ENCODE measurements at regions not wholly inside any gene's neighbourhood (a gene's known extent, or its start where the extent isn't known, plus 50 kb on each side); places are given as distances from the start of the nearest gene placed in this dataset.
"Not testable (repeated sequence)": the region's sequence is repeated elsewhere in the genome, so short reads cannot be mapped to it uniquely, and the experiment has no call there.

DNA sequence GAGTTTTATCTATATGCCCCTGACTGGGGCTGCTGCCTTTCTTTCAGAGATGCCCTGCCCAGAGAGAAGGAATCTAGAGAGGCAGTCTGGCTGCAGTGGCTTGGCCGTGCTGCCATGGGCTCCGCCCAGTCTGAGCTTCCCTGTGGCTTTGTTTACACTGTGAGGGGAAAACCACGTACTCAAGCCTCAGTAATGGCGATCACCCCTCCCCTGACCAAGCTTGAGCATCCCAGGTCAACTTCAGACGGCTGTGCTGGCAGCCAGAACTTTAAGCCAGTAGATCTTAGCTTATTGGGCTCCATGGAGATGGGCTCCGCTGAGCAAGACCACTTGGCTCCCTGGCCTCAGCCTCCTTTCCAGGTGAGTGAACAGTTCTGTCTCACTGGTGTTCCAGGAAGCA lies 69.0 kb upstream of the DPP6 start:
- H3K27ac Mint-ChIP-seq (ENCODE audit: unreplicated experiment); H3K36me3 Mint-ChIP-seq (ENCODE audit: unreplicated experiment); DNase-seq; H3K27me3 Mint-ChIP-seq (ENCODE audit: unreplicated experiment); H3K4me1 Mint-ChIP-seq (ENCODE audit: low read depth, unreplicated experiment); H3K4me3 Mint-ChIP-seq (ENCODE audit: unreplicated experiment): not testable (repeated sequence)
- peaks cover 21% of the 10 kb centered on the region for H3K9me3 Mint-ChIP-seq (ENCODE audit: unreplicated experiment)

DNA sequence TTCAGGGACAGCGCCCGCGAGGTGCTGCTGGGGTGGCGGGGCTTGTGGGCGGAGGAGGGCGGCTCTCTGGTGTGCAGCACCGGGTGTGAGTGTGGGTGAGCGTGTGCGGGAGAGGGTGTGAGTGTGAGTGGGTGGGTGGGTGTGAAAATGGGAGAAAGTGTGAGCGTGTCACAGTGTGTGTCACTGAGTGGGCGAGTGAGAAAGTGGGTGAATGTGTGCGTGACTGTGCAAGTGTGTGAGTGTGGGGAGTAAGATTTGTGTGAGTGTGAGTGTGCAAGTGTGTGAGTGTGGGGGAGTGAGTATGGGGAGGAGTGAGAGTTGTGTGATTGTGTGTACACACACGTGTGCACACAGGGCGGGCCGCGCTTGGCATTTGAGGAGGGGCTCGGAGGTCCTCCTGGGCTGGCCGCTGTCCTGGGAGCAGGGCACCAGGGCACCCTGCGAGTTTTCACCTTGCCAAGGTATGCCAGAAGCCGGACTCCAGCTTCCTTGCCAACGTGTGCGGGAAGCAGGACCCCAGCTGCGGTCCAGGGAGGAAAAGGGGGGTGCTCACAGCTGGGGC lies 63.1 kb upstream of the DPP6 start:
- not testable (repeated sequence) for H3K4me1 Mint-ChIP-seq (ENCODE audit: low read depth, unreplicated experiment); H3K27me3 Mint-ChIP-seq (ENCODE audit: unreplicated experiment); H3K36me3 Mint-ChIP-seq (ENCODE audit: unreplicated experiment); H3K4me3 Mint-ChIP-seq (ENCODE audit: unreplicated experiment); H3K27ac Mint-ChIP-seq (ENCODE audit: unreplicated experiment); DNase-seq
- H3K9me3 Mint-ChIP-seq (ENCODE audit: unreplicated experiment) = peaks cover 16% of the 10 kb centered on the region

DNA sequence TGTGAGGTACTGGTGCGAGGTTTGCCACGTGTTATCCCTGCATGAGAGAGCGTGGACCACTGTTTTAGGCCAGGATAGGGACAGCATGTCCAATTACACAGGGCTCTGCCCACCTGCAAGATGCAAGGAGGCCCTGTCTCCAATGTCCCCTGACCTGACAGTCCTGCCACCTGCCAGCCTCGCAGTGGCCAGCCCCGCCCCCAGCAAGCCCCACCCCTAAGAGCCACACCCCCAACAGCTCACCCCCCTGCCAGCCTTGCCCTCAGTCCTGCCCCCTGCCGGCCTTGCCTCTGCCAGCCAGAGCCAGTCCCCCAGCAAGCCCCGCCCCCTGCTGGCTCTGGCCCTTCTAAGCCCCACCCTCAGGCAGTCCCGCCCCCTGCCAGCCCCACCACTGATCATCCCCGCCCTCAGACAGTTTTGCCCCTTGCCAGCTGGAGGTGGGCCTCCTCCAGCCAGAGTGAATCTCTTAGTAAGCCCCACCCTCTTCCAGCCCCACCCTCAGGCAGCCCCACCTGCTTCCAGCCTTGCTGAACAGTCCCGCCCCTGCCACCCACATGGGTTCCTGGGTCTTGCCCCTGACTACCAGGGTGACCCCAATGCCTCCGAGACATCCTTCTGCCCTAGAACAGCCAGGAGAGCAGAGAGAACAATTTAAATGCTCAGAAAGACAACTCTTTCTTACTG lies 62.3 kb upstream of the DPP6 start:
- not testable (repeated sequence) for DNase-seq; H3K27me3 Mint-ChIP-seq (ENCODE audit: unreplicated experiment); H3K27ac Mint-ChIP-seq (ENCODE audit: unreplicated experiment); H3K4me1 Mint-ChIP-seq (ENCODE audit: low read depth, unreplicated experiment); H3K36me3 Mint-ChIP-seq (ENCODE audit: unreplicated experiment); H3K4me3 Mint-ChIP-seq (ENCODE audit: unreplicated experiment)
- peaks cover 16% of the 10 kb centered on the region for H3K9me3 Mint-ChIP-seq (ENCODE audit: unreplicated experiment)

DNA sequence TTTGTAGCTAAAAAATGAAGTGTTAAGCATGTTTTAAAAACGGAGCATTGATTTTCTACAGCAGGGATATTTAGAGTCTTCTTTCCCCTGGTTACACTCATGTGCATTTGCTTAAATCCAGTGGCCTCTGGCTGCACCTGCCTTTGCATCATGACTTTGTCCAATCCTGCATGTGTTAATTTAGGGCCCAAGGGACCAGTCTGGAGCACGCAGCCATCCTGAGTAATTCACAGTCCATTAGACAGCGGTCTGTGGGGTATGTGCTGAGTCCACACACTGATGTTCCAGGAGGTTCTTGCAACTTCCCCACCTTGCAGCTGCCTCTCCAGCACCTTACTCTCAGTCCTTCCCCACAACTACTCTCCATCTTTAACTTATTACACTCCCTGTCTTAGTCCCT lies 60.7 kb upstream of the DPP6 start:
- not testable (repeated sequence) for H3K4me1 Mint-ChIP-seq (ENCODE audit: low read depth, unreplicated experiment); H3K27me3 Mint-ChIP-seq (ENCODE audit: unreplicated experiment); DNase-seq; H3K36me3 Mint-ChIP-seq (ENCODE audit: unreplicated experiment); H3K4me3 Mint-ChIP-seq (ENCODE audit: unreplicated experiment); H3K27ac Mint-ChIP-seq (ENCODE audit: unreplicated experiment)
- peaks cover 16% of the 10 kb centered on the region for H3K9me3 Mint-ChIP-seq (ENCODE audit: unreplicated experiment)

DNA sequence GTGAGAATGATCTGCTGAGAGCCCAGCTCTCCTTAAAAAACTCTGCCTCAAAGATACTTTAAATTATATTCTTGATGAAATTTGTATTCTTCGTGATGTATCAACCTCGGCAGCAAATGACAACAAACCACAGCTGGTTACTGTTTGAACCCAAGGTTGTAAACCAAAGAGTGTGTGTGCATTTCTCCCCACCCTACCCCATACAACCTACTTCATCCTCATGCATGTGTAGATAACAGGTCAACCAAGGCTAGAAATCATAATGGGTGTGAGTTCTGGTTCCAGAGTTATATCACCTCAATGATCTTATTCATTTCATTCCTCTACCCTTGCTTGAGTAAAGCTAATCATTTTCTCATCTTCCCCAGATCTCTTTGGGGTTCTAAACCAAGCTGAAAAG lies 58.8 kb upstream of the DPP6 start:
- H3K4me1 Mint-ChIP-seq (ENCODE audit: low read depth, unreplicated experiment); H3K27me3 Mint-ChIP-seq (ENCODE audit: unreplicated experiment); H3K27ac Mint-ChIP-seq (ENCODE audit: unreplicated experiment); H3K4me3 Mint-ChIP-seq (ENCODE audit: unreplicated experiment); H3K36me3 Mint-ChIP-seq (ENCODE audit: unreplicated experiment); DNase-seq: not testable (repeated sequence)
- H3K9me3 Mint-ChIP-seq (ENCODE audit: unreplicated experiment) = peaks cover 11% of the 10 kb centered on the region

DNA sequence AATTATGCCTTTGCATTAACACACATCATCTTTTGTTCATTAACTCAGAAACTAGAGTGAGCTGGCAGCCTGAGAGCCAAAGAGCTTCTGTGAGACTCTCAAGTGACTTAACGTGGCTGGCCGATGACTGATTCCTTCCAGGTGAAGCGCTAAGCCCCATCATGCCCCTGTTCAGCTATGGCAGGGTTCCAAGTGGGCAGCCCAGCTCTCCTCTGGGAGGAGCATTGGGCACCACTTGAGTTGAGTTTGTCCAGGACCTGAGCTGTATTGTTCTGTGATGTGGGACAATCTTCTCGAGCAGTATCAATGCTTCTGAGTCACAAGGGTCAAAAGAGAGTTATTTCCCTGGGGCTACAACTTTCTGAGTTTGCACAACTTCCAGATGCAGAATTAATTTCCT lies 53.3 kb upstream of the DPP6 start:
- H3K27ac Mint-ChIP-seq (ENCODE audit: unreplicated experiment); H3K36me3 Mint-ChIP-seq (ENCODE audit: unreplicated experiment); H3K27me3 Mint-ChIP-seq (ENCODE audit: unreplicated experiment); H3K9me3 Mint-ChIP-seq (ENCODE audit: unreplicated experiment); H3K4me1 Mint-ChIP-seq (ENCODE audit: low read depth, unreplicated experiment); H3K4me3 Mint-ChIP-seq (ENCODE audit: unreplicated experiment); DNase-seq: not testable (repeated sequence)
